HEK293 (cell line): ENCODE measurements at regions not wholly inside any gene's neighbourhood (a gene's known extent, or its start where the extent isn't known, plus 50 kb on each side); places are given as distances from the start of the nearest gene placed in this dataset.

Source experiments
- KLF10 ChIP-seq: fragments of 450-650 bp; IDR thresholded peaks from 2 replicates; pipeline ENCODE4 v1.5.1; 2018; ENCODE audit warnings: missing biosample characterization, mild to moderate bottlenecking, missing genetic modification characterization
- ZNF660 ChIP-seq: fragments of 450-650 bp; IDR thresholded peaks from 2 replicates; pipeline ENCODE4 v1.5.1; 2018; ENCODE audit warnings: missing biosample characterization, mild to moderate bottlenecking, missing genetic modification characterization

DNA sequence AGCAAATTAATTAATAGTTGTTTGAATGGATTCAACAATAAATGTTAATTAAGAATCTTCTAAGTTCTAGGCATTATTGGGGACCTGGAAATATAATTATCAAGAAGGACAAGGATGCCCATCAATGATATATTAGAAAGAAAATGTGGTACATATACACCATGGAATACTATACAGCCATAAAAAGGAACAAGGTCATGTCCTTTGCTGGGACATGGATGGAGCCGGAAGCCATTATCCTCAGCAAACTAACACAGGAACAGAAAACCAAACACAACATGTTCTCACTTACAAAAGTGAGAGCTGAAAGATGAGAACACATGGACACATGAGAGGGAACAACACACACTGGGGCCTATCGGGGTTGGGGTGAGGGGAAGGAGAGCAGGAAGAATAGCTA lies 141.4 kb upstream of the JUN start:
- TF ChIP-seq KLF10 (tag by site-specific recombination), result no peak
- no peak for TF ChIP-seq ZNF660
